ENCODE measurements at regions not wholly inside any gene's neighbourhood (a gene's known extent, or its start where the extent isn't known, plus 50 kb on each side); places are given as distances from the start of the nearest gene placed in this dataset.
A peak's percentile ranks its signal among the peaks of the same experiment; 100 is the strongest.

DNA sequence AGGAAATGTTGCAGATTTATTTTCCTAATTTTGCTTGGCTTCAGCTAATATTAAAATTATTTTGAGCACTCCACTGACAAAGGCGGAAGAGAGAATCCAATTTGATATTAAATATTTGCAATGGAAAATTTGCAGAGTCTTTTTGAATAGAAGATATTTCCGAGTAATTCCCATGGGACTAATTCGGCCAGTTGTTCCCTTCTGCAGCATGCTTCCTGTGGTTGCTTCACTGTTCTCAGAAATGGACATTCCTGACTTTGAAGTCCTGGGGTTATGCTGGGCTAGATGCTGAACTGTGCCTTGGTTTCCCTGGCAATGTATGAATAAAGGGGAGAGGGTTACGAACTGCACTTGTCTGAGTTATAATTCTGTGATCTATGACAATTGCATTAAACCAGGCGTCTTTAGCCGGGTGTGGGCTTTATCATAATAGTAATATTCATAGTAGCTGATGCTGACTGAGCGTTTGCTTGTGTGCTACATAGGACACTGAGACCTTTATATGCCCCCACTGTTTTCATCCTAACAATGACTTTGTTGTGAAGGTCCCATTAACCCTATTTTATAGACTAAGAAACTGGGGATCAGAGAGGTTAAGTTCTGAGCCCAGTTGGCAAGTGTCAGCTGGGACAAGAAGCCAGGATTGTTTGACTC, 114.5 kb upstream of the SPRY4 start:
- H3K27ac ChIP-seq = peak overlapping the region; percentile 25
- intact Hi-C loops (cut with DNase I) = no loop called here
- no peaks in the 10 kb centered on the region for H3K27me3 ChIP-seq
- TF ChIP-seq, protein P1, sequence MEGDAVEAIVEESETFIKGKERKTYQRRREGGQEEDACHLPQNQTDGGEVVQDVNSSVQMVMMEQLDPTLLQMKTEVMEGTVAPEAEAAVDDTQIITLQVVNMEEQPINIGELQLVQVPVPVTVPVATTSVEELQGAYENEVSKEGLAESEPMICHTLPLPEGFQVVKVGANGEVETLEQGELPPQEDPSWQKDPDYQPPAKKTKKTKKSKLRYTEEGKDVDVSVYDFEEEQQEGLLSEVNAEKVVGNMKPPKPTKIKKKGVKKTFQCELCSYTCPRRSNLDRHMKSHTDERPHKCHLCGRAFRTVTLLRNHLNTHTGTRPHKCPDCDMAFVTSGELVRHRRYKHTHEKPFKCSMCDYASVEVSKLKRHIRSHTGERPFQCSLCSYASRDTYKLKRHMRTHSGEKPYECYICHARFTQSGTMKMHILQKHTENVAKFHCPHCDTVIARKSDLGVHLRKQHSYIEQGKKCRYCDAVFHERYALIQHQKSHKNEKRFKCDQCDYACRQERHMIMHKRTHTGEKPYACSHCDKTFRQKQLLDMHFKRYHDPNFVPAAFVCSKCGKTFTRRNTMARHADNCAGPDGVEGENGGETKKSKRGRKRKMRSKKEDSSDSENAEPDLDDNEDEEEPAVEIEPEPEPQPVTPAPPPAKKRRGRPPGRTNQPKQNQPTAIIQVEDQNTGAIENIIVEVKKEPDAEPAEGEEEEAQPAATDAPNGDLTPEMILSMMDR (IDR thresholded peaks at IDR 0.05) = no peak
- peaks cover 9% of the 10 kb centered on the region for H3K4me1 ChIP-seq
- H3K4me3 ChIP-seq = no peak overlapping the region
- DNase-seq (no peak), ATAC-seq (no peak)
- no peaks in the 10 kb centered on the region for H3K36me3 ChIP-seq
- no peaks in the 10 kb centered on the region for H3K9me3 ChIP-seq

DNA sequence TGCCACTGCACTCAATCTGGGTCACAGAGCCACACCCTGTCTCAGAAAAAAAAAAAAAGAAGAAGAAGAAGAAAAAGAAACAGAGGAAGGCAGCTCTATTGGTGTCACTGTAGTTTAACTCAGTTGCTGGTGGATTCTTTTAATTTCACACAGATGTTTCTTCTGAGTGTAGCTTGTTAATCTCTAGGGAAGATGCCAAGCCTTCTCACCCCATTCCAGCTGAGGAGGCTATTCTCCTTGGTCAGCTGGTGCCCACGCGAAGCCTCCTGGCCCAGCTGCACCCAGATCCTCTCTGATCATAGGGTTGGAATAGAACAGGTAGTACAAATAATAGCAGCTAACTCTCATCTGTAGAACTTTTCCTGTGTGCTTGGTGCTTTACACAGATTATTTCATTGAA, 113.8 kb upstream of the SPRY4 start:
- intact Hi-C loops (cut with DNase I) = no loop called here
- Histone ChIP-seq H3K27me3 (no peaks in the 10 kb centered on the region), H3K4me1 (peaks cover 16% of the 10 kb centered on the region), H3K36me3 (no peaks in the 10 kb centered on the region), H3K27ac (peak overlapping the region; percentile 25), H3K9me3 (no peaks in the 10 kb centered on the region), H3K4me3 (no peak overlapping the region)
- DNase-seq = no peak
- no peak for ATAC-seq
- TF ChIP-seq, protein P1 (IDR thresholded peaks at IDR 0.05) = no peak

- DNase-seq (no peak), ATAC-seq (no peak)
- TF ChIP-seq, protein P1 (IDR thresholded peaks at IDR 0.05) = no peak
- intact Hi-C loops (cut with DNase I) = no loop called here
- Histone ChIP-seq H3K4me1 (peaks cover 23% of the 10 kb centered on the region), H3K27ac (no peak overlapping the region), H3K27me3 (no peaks in the 10 kb centered on the region), H3K9me3 (no peaks in the 10 kb centered on the region), H3K36me3 (no peaks in the 10 kb centered on the region), H3K4me3 (no peak overlapping the region)
Measured at GRCh38 chr5:142437563-142437962, 112.7 kb upstream of the SPRY4 start.

DNA sequence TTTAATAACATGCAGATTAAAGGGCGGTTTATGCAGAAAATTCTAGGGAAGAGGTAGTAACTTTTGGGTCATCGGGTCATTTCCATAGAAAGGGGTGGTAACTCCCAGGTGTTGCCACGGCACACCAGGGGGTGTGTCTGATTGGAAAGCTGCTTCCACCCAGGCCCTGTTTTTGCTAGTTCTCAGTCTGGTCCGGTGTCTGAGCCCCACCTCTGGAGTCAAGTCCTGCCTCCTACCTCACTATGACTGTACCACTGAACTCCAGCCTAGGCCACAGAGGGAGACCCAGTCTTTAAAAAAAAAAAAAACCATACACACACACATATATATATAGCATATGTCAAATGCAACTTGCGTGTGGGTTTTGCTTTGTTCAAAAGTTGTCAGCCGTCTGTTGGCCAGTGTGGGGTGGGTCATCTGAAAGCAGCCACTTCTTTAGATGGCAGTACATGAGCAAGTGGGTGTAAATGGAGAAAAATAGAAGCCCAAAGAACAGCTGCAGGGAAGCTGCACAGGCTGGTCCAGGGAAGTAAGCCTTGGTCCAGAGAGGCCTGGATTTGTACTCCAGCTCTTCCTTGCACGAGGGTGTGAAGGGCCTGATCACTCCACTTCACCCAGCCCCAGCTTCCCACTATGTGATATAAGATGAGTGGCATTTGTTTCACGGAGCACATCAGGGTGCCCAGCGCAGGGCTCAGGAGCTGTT, 110.7 kb upstream of the SPRY4 start:
- DNase-seq (no peak), ATAC-seq (no peak)
- H3K27me3 ChIP-seq = no peaks in the 10 kb centered on the region
- intact Hi-C loops (cut with DNase I) = no loop called here
- peaks cover 23% of the 10 kb centered on the region for H3K4me1 ChIP-seq
- H3K27ac ChIP-seq = no peak overlapping the region
- H3K4me3 ChIP-seq = no peak overlapping the region
- no peaks in the 10 kb centered on the region for H3K9me3 ChIP-seq
- no peaks in the 10 kb centered on the region for H3K36me3 ChIP-seq
- TF ChIP-seq, protein P1 (IDR thresholded peaks at IDR 0.05) = no peak

- H3K4me1 ChIP-seq = peaks cover 21% of the 10 kb centered on the region
- DNase-seq = no peak
- no peak for ATAC-seq
- no peaks in the 10 kb centered on the region for H3K27me3 ChIP-seq
- H3K27ac ChIP-seq = no peak overlapping the region
- intact Hi-C loops (cut with DNase I) = no loop called here
- TF ChIP-seq, protein P1 (IDR thresholded peaks at IDR 0.05) = no peak
- H3K4me3 ChIP-seq = no peak overlapping the region
- no peaks in the 10 kb centered on the region for H3K36me3 ChIP-seq
- no peaks in the 10 kb centered on the region for H3K9me3 ChIP-seq
Measured at GRCh38 chr5:142434322-142434612, 109.4 kb upstream of the SPRY4 start.

Data from upper lobe of right lung (tissue), 1 donor.